GM12878 (cell line): ENCODE measurements at regions not wholly inside any gene's neighbourhood (a gene's known extent, or its start where the extent isn't known, plus 50 kb on each side); places are given as distances from the start of the nearest gene placed in this dataset.

ENCODE experiments used
- ATAC-seq: fragments of 200-7000 bp; cut with Tn5 transposase; 3 replicates; pipeline ENCODE4 v1.9.1; 2020; ENCODE audit warnings: mild to moderate bottlenecking, moderate library complexity
- BruUV-seq: library from RNA; stranded (reverse); fragments of 400-500 nt; replicated peaks from 2 replicates; lab custom pipeline; 2021; lab: Mats Ljungman, UMichigan
- CTCF ChIA-PET: fragments of 300-600 bp; sonication (Branson Sonifier 250); formaldehyde crosslinking; extraction: SDS; loops from one replicate; lab custom pipeline; 2021; ENCODE audit warnings: inconsistent platforms; lab: Yijun Ruan, JAX
- POLR2A ChIA-PET: fragments of 350-600 bp; formaldehyde crosslinking; extraction: SDS; loops from one replicate; lab custom pipeline; 2021; ENCODE audit warnings: inconsistent platforms; lab: Charles Lee
- RAD21 ChIA-PET: fragments of 300-600 bp; sonication (Branson Sonifier 250); formaldehyde crosslinking; loops from one replicate; lab custom pipeline; 2023; ENCODE audit warnings: antibody characterized with exemption; ENCODE audit not compliant: unreplicated experiment; lab: Charles Lee
- SMC1A ChIA-PET: fragments of 300-600 bp; sonication (Branson Sonifier 250); formaldehyde crosslinking; loops from one replicate; lab custom pipeline; 2023; ENCODE audit not compliant: unreplicated experiment, uncharacterized antibody; lab: Charles Lee
- DNase-seq: peaks from one replicate; pipeline ENCODE4 v3.0.0-alpha.2; 2011; ENCODE audit warnings: low read depth, low spot score
- FAIRE-seq: peaks from 3 replicates; lab custom pipeline; 2011; peaks lifted over from hg19 to GRCh38; lab: Jason Lieb, UNC
- H2AFZ ChIP-seq: 2 replicates; pipeline ENCODE4 v1.6.0; 2011; ENCODE audit warnings: low read depth, low read length, control low read depth; ENCODE audit not compliant: control insufficient read depth
- H3K27ac ChIP-seq: 2 replicates; pipeline ENCODE4 v1.5.1; 2011; ENCODE audit warnings: control low read depth; ENCODE audit not compliant: control insufficient read depth, insufficient read depth
- H3K27me3 ChIP-seq, 2 experiments: replicated peaks in 1 of 2; 2 replicates each; pipeline versions ENCODE4 v1.6.0 to v1.6.1; 2011; ENCODE audit warnings: low read length in 1 of 2; ENCODE audit not compliant: control insufficient read depth in 2 of 2, insufficient read depth in 2 of 2
- H3K36me3 ChIP-seq, 2 experiments: 2 replicates each; pipeline ENCODE4 v1.5.1; 2011; ENCODE audit warnings: low read length in 1 of 2; ENCODE audit not compliant: control insufficient read depth in 2 of 2, insufficient read depth in 2 of 2
- H3K4me1 ChIP-seq: 2 replicates; pipeline ENCODE4 v1.6.1; 2011; ENCODE audit warnings: mild to moderate bottlenecking, low read length, moderate library complexity, mixed read lengths; ENCODE audit not compliant: control insufficient read depth, insufficient read depth
- H3K4me2 ChIP-seq: 2 replicates; pipeline ENCODE4 v1.6.0; 2011; ENCODE audit warnings: control low read depth; ENCODE audit not compliant: control insufficient read depth, insufficient read depth
- H3K4me3 ChIP-seq: fragments of 200-600 bp; sonication (generic); 2 replicates; pipeline ENCODE4 v1.5.1; 2016
- H3K79me2 ChIP-seq: 2 replicates; pipeline ENCODE4 v1.6.0; 2011; ENCODE audit warnings: low read length; ENCODE audit not compliant: control insufficient read depth, insufficient read depth
- H3K9ac ChIP-seq: 2 replicates; pipeline ENCODE4 v1.8.0; 2011; ENCODE audit warnings: low read length, control low read depth, mixed read lengths; ENCODE audit not compliant: control insufficient read depth, insufficient read depth
- H3K9me3 ChIP-seq: replicated peaks from 3 replicates; pipeline ENCODE4 v1.5.1; 2011; ENCODE audit warnings: mild to moderate bottlenecking, low read length; ENCODE audit not compliant: control insufficient read depth, insufficient read depth
- H4K20me1 ChIP-seq: 2 replicates; pipeline ENCODE4 v1.6.0; 2011; ENCODE audit not compliant: control insufficient read depth, insufficient read depth
- ATF2 ChIP-seq: IDR thresholded peaks from 2 replicates; pipeline ENCODE4 v1.6.1; 2012; ENCODE audit warnings: low read length, inconsistent platforms
- ATF7 ChIP-seq: fragments of 450-650 bp; IDR thresholded peaks from 2 replicates; pipeline ENCODE4 v1.6.1; 2016; ENCODE audit warnings: low read depth, mild to moderate bottlenecking
- FOXK2 ChIP-seq: fragments of 450-650 bp; IDR thresholded peaks from 2 replicates; pipeline ENCODE4 v1.6.1; 2017; ENCODE audit warnings: mild to moderate bottlenecking, moderate library complexity
- JUND ChIP-seq: IDR thresholded peaks from 2 replicates; pipeline ENCODE4 v1.6.1; 2012; ENCODE audit warnings: low read depth, mild to moderate bottlenecking, low read length, improper control_type of control experiment, moderate library complexity
- MXI1 ChIP-seq: fragments of 150-350 bp; IDR thresholded peaks from 2 replicates; pipeline ENCODE4 v1.6.1; 2011; ENCODE audit warnings: low read depth, mild to moderate bottlenecking, inconsistent platforms, low read length, improper control_type of control experiment
- NFXL1 ChIP-seq: fragments of 450-650 bp; IDR thresholded peaks from 2 replicates; pipeline ENCODE4 v1.6.1; 2017; ENCODE audit warnings: antibody characterized with exemption, mild to moderate bottlenecking, borderline replicate concordance
- NFYA ChIP-seq: IDR thresholded peaks from 2 replicates; pipeline ENCODE4 v1.6.1; 2011; ENCODE audit warnings: low read depth, mild to moderate bottlenecking, low read length, improper control_type of control experiment, borderline replicate concordance
- NFYB ChIP-seq: IDR thresholded peaks from 2 replicates; pipeline ENCODE4 v1.6.1; 2011; ENCODE audit warnings: low read depth, mild to moderate bottlenecking, low read length, improper control_type of control experiment, moderate library complexity; ENCODE audit not compliant: insufficient read depth
- NKRF ChIP-seq: fragments of 450-650 bp; conservative IDR thresholded peaks from 2 replicates; pipeline ENCODE4 v1.6.1; 2017; ENCODE audit warnings: mild to moderate bottlenecking, moderate library complexity
- RFX5 ChIP-seq: IDR thresholded peaks from 2 replicates; pipeline ENCODE4 v1.6.1; 2011; ENCODE audit warnings: low read depth, low read length, improper control_type of control experiment
- ZBTB11 ChIP-seq: fragments of 450-650 bp; formaldehyde crosslinking; IDR thresholded peaks from 2 replicates; pipeline ENCODE4 v1.5.0; 2022; ENCODE audit warnings: mild to moderate bottlenecking, missing genetic modification characterization
- ZNF24 ChIP-seq: fragments of 450-650 bp; IDR thresholded peaks from 2 replicates; pipeline ENCODE4 v1.6.1; 2017; ENCODE audit warnings: antibody characterized with exemption, mild to moderate bottlenecking
- ZZZ3 ChIP-seq: IDR thresholded peaks from 2 replicates; pipeline ENCODE4 v1.6.1; 2011; ENCODE audit warnings: low read depth; ENCODE audit not compliant: control insufficient read depth, insufficient read length
- in situ Hi-C: fragments of 300-500 bp; cut with MboI; formaldehyde crosslinking; loops from 9 replicates; pipeline ENCODE4 v1.14.3; 2018; ENCODE audit warnings: mixed read lengths
- intact Hi-C: fragments of 100-400 bp; cut with micrococcal nuclease; formaldehyde crosslinking; loops from one replicate; pipeline ENCODE4 v1.14.2; 2022; ENCODE audit not compliant: unreplicated experiment

DNA sequence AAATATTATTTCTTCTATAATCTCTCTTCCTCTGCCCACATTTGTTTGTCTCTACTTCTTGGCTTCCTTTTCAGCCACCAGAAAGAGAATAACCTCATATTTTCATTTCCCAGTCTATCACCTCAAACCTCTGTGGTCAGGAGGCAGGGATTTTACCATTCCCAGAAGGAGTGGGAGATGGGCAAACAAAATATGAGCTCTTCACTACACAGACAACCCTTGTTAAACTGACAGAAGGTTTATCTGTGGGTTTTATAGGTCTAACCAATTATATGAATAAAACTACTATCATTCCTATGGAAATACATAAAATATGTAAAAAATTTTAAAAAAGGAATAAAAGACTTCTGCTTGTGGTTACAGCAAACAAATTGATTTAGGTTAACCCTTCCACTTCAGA, 160.0 kb upstream of the TRPC6 start:
- RAD21 ChIA-PET: no interaction called here
- DNase-seq (no peak), FAIRE-seq (no peak), ATAC-seq (no peak)
- no peak overlapping the region for H3K9ac ChIP-seq
- SMC1A ChIA-PET: no interaction called here
- intact Hi-C loops: no loop called here
- H3K4me2 ChIP-seq: no peak overlapping the region
- no peaks in the 10 kb centered on the region for H3K9me3 ChIP-seq
- BruUV-seq: no TSS peak
- no peak for TF ChIP-seq FOXK2
- no peak for TF ChIP-seq MXI1
- TF ChIP-seq NFXL1: no peak
- no peak for TF ChIP-seq NFYA
- no peak for TF ChIP-seq NKRF
- no peak for TF ChIP-seq RFX5
- TF ChIP-seq ZZZ3: no peak
- no peak for TF ChIP-seq NFYB
- TF ChIP-seq JUND: no peak
- TF ChIP-seq ZBTB11 (CRISPR knock-in tag): no peak
- no peak for TF ChIP-seq ZNF24
- TF ChIP-seq ATF7: no peak
- TF ChIP-seq ATF2: no peak
- H3K79me2 ChIP-seq: no peaks in the 10 kb centered on the region
- in situ Hi-C loops: no loop called here
- POLR2A ChIA-PET: no interaction called here
- no peaks in the 10 kb centered on the region for H3K4me1 ChIP-seq
- no peak overlapping the region for H3K4me3 ChIP-seq
- H3K36me3 ChIP-seq: no peaks in the 10 kb centered on the region
- H2AFZ ChIP-seq: no peak overlapping the region
- H4K20me1 ChIP-seq: no peaks in the 10 kb centered on the region
- CTCF ChIA-PET: no interaction called here
- no peaks in the 10 kb centered on the region for H3K27me3 ChIP-seq
- no peak overlapping the region for H3K27ac ChIP-seq
